HG03103 (cell line): ENCODE measurements at regions not wholly inside any gene's neighbourhood (a gene's known extent, or its start where the extent isn't known, plus 50 kb on each side); places are given as distances from the start of the nearest gene placed in this dataset.

ENCODE experiments used
- ATAC-seq: cut with Tn5 transposase; IDR thresholded peaks from one replicate; pipeline ENCODE4 v1.9.1; 2021; ENCODE audit warnings: low read depth; ENCODE audit not compliant: unreplicated experiment

DNA sequence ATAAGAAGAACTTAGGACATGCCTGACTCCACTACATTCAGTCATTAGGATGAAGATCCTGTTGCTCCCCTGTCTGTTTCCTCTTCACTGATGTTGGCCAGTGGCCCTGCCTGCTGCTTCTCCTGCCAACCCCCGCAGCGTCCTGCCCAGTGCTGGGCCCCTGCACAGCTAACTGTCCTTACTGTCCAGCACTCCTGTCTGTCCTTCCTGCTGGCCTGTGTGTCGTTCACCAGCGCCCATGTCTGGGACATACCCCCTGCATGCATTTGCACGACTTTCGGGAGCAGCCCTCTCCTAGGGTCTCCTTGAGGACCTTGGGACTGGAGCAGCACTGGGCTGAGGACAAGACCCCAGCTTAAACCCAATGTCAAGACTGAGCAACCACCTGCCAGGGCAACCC is 547.6 kb downstream of the BNC2 start:
- ATAC-seq: no peak

DNA sequence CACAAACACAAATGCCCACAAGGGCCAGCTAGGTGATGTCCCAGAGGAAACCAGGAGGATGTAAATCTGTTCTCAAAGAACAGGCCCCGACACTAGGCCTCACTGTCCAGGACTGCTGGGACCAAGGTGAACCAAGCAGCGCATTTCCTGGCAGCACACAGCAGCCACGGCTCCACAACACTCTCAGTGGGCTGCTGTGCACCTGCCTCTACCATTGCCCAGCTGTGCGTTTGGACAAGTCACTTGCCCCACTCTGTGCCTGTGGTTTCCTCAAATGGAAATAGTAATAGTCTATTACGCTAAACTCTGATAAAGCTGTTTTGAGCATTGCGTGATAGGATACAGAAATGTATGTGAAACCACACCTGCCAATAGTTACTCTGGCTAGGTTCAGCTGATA is 544.5 kb downstream of the BNC2 start:
- ATAC-seq: no peak

DNA sequence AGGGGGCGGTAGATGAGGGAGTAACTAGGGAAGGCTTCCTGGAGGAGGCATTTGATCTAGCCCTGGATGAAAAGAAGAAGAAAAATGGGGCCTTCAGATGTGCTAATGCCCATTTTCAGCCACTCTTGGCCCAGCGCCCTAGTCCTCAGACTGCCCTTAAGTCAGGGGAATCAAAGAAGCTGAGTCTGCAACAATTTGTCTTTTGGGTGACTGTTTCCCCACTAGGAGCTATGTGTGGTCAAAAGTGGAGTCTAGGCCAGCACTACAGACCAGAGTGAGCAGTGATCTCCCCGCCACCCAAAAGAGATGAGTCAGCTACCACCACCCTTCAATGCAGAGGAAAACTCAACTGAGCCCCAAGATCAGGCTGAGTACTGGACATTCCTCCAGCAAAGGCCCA is 542.1 kb downstream of the BNC2 start:
- no peak for ATAC-seq

DNA sequence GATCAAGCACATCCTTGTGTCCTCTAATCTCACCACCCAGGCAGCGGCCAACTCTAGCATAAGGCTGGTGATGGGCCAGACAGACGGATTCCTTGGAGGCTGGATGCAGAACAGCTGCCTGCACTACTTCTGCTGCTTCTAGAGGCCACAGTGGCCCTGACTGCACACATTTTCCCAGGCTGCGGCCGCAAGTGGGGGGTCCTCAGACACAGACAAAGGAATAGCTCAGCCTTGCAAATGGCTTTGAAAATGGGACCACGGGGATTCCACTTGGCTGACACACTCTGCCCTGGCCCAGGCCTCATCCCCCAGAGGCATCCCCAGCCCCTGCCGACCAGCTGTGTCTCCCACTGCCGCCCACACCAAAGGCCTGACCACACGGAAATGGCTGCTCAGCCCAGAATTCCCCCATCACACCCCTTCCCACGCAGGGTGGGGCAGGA is 540.8 kb downstream of the BNC2 start:
- ATAC-seq: no peak

DNA sequence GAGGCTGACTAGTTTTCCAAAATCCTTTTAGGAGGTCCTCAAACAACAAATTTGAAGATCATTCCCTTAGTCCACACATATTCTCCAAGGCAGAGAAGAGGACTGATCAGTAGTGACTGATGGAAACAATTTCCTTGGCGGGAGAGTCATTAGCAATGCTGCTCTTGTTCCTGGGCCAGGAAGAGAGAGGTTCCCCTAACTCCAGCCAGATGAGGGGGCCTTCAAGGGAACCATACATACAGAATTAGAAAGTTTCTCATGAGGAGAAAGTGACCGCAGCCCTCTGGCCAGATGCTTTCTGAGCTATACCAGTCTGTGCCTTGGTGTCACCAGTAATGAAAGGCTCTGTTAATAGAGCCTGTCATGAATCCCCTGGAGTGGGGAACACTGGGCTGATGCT is 539.4 kb downstream of the BNC2 start:
- ATAC-seq: no peak

DNA sequence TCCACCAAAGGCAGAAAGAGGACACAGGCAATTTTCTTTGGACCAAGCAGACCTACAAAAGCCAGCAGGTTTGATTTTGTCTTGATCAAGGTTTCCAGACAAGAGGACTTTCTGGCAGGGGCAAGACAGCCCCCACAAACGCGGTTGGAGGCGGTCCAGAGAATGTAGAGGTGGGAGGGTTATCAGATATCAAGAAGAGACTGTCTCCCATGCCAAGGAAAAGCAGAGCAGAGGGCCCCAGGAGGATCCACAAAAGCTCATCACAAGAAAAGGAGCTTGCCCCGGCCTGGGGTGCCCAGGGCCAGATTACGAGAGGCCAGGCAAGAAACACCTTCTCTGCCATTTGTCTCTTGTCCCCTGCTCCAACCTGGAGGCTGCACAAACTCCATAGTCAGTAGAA is 538.9 kb downstream of the BNC2 start:
- ATAC-seq: no peak

DNA sequence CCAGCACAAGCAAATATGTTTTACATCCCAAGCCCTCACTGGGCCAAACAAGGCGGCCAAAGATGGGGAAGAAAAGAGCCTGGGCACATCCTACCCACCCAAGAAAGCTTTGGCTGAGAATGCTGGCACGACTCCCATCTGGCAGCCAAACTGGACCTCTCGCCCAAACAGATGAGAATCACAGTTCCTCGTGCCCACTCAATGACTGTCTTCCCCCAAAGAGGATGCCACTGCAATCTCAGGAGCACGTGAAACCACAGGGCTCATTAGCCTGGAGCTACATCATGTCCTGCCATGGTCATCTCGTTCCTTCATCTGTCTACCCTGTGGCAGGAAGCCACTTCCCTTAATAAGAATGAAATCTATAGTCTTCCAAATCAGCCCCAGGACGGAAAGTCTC is 536.8 kb downstream of the BNC2 start:
- ATAC-seq: no peak

DNA sequence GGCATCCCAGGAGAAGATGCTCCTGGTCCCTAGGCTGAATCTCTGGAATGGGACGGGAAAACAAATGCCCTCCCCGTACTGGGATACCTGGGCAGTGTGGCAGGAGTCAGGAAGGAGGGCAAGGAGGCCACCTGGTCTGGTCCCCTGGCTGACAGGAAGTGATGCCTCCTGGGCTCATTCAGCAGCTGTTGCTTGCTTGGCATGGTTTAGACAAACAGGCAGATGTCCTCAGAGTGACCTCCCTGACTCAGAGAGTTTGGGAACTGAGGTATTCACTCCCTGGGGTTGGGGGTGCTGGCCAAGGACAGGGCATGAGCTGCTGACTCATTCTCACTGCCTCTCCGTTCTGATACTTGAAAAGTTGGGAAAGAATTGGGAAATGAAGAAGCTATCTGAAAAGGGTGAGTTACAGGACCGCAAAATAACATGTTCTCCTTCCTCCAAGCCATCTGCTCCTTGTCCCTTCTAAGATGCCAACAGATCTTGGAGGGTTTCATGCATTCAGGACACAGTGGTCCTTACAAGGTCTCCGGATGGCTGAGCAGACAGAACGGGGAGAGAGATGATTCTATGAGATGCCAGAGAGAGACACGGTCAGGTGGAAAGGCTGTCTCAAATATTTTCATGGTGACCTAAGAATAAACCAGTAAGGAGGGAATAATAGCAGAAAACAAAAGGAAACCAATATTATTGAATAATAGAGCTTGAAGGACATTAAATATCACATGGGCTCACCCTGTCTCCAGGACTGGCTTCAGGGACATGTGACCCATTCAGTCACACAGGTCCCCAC is 534.5 kb downstream of the BNC2 start:
- ATAC-seq: no peak

DNA sequence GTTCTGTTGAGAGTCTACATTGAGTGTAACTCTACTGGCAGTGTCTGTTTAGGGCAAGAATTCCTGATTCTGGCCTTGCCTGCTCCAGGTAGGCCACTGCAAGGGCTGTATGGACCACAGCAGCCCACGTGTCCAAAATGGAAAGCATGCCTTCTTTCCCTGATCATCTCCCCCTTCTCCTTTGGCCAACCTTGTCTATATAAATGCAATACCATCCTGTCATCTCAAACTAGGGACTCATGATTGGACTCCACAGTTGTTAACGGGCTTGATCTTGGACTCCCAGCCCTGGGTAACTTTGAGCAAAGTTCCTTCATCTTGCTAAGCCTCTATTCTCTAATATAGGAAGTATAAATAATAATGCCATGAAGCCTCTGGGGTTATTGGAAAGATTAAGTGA is 533.6 kb downstream of the BNC2 start:
- no peak for ATAC-seq

DNA sequence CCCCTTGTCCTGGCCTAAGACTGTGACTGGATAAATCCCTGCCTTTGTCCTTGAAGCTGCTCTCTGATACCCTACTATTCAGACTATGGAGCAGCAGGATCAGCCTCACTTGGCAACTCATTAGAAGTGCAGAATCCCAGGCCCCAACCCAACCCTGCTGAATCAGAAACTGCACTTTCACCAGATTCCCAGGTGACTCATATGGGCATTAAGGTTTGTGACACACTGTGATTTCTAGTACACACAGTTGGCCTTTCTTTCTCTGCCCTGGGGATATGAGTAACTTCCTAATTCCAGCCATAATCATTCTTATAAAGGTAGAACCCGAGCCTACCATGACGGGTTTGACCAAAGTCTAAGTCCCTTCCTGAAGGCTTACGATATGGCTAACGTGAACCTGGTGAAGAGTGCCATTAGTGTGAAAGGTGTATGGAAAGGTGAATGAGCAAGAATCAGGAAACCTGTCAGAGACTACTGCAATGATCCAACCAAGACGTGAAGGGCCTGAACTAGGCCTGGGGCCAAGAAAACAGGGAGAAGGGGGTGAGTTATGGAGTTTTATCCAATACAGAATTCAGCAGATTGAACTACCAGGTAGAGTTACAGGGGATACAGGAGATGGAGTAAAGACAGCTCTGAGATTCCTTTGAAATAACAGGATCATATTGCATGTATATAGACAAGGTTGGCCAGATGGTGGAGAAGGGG is 533.0 kb downstream of the BNC2 start:
- ATAC-seq: no peak

DNA sequence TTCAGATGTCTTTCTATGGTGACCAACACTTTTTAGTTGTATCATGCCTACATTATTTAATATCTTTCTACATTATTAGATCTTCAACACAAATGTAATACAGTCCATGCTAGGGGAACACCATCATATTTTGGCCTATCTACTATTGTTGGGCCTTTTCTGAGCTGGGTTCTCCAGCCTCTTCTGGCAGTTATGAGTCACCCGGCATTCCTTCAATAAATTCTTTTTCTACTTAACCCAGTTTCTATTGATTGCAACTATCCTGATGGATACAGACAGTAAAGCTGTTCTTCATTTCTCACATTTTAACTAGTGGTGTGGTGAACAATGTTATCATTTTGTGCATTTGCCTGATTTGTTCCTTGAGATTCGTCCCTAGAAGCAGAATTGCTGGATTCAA is 529.3 kb downstream of the BNC2 start:
- ATAC-seq: no peak

DNA sequence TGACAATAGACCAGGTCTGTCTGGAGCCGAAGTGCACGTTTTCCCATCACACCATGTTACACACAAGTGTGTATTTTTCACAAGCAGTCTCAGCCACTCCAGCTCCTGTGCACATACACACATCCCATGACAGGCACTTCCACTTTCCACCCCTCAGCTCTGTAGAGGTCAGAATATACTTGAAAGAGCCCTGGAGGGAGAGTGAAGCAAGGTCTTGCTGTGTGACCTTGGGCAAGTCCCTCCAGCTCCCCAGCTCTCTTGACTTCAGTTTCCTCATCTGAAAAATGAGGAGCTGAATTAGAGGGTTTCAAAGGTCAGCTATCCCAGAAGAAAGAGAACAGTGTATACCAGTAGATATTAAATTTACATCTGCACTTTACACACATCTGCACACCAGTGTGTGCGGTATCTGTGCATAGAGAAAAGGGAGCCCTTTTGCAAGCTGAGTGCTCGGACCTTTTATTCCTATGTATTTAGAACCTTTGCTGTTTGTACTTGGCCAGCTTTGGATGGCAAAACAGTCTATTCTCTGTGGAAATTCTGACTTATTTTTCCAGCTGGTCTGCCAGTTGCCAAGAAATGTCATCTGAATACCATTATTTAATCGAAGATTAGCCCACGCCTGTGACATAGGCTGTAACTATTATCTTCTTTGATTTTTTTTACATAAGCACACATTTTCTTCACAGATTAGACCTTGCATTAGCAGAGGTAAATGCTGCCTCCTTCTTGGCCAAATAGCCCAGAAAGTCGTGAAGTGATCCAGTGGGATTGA is 528.0 kb downstream of the BNC2 start:
- ATAC-seq: no peak

DNA sequence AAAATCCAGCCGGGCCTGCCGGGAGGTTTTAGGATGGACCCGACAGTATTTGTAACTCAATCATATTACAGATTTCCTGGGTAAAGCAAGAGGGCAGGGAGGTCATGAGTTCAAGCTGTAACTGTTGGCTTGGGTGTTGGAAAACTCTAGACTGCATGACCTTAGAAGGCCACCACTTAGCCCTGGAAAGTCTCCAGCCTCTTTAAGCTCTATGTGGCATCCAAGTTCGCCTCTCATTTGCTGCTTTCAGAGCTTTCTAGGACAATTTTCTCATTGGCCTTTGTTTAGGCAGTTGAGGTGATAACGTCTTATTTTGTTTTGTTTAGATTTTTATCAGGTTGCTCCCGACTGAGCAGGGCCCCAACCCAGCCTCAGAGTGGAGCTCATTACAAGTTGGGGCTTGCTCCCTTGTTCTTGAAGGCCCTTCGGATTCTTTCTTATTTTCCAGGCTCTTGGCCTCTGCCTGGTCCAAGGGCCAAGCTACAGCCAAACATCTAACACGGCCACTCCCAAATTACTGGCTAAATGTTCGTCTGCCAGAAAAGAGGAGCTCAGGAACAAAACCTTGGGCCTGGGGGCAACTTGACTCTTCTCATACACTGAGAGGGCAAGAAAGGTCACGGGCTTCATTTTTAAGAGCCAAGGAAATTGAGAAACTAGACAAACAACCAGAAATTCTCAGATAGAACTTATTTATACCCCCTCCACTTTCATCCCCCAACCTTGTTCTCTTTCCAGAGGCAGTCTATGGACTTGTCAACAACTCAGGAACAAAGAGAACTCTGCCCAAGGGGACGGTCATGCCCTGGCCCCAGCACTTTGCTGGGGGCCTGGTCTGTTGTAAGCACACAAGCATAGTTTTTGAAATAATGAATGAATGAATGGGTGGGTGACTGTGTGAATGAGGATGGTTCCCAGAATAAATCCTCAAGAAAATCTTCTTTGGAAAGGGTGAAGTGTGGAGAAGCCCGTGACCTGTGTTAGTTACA is 526.9 kb downstream of the BNC2 start:
- no peak for ATAC-seq

DNA sequence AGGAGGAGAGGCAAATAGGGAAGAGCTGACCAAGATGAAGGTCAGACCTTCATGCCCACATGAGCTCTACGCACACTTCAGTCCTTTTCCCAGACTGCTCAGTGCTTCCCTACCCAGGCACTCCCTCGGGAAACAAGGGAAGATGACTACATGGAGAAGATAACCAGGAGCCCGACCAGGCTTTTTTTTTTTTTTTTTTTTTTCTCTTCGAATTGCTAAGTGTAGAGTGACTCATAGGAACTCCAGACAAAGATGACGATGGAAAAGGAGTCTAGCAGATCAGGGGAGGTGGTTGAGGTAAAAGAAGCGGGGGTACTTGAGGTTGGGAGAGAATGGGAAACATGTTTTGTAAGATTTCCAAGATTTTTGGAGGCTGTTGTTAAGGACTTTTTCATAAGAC is 526.1 kb downstream of the BNC2 start:
- ATAC-seq: no peak

DNA sequence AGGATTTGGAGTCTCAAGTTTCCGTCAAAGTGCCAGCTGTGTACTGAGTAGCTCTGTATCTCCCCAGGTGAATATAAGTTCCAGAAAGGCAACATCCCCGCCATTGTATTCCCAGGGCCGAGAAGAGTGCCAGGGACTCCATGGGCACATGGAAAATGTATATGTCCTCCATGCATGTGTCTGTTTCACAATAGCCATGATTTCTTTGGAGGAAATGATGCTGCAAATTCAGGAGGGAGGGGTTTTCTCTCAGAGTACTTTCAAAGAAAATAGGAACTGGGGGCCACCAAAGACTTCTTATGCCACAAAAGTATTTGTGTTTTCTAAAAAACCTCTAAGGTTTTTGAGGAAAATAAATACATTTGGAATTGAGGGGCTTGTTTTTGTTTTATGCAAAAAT is 524.6 kb downstream of the BNC2 start:
- ATAC-seq: no peak

DNA sequence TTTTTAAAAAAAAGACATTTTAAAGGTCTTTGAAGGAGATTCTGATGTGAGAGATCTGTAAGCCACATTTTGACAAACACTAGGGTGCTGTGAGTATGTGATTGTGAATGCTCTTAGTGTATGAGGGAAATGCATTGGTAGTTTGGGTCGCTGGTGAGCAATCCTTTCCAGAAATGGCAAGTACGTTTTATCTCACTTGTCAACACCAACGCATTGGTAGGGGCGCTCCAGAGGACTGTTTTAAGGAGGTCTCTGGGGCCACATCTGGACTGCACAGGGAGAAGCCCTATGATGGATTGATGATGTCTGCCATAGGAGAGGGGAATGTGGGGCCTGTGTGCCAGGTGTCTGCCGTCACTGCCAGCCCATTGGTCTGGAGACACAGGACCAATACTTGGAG is 522.6 kb downstream of the BNC2 start:
- no peak for ATAC-seq

DNA sequence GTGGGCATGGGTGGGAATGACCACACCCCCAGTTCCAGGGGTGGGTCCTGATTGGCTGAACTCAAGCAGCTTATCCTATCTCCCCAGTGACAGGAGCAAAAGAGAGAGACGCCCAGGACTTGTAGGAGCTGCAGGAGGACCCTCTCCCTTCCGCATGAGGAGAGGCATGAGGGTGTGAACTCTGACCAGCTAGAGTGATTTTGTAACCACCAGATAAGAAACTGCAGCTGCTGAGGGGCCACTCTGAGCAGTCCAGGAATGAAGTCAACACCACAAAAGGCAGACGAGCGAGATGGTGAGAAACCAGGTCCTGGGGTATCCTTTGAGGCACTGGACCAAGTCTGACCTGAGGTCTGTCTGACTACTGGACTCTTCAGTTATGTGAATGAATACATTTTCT is 521.9 kb downstream of the BNC2 start:
- no peak for ATAC-seq

DNA sequence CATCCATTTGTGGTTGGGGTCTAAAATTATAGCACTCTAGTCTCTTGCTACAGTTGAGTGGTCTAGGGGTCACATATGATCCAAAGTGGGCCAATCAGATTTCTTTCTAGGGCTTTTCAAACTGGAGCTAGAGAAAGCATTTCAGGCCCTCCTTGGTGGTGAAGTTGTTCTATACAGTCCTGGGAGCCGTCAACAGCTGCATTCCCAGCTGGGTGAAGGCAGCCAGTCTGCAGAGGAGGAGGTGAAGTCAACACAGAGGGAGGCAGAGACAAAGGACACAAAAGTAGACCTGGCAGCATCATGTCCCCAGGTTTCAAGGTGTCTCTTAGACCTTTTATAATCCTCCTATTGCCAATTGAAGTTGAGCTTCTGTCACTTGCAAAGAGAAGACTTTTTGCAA is 518.2 kb downstream of the BNC2 start:
- no peak for ATAC-seq

DNA sequence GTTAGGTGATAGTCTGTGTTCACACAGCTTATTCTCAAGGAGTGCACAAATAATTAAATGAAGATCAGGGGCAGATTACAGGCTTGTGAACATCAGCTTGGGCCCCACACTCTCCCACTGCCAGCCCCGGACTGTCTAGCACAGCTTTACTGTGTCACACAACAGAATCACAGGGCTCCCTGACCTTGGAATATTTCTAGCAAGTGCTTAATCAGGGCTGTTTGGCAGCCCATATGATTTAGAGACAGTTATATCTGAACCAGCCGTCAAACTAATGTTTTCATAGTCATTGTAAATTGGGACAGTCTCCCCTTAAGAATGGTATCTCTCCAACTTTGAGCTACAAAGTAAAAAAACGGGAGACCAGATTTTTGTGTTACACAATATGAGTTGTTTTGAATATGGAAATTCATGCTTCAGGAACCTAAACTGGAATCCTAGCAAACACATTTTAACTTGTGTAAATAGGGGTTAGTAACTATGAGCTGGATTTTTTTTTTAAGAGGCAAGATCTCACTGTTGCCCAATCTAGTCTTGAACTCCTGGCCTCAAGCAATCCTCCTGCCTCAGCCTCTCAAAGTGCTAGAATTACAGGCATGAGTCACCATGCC is 517.6 kb downstream of the BNC2 start:
- no peak for ATAC-seq

DNA sequence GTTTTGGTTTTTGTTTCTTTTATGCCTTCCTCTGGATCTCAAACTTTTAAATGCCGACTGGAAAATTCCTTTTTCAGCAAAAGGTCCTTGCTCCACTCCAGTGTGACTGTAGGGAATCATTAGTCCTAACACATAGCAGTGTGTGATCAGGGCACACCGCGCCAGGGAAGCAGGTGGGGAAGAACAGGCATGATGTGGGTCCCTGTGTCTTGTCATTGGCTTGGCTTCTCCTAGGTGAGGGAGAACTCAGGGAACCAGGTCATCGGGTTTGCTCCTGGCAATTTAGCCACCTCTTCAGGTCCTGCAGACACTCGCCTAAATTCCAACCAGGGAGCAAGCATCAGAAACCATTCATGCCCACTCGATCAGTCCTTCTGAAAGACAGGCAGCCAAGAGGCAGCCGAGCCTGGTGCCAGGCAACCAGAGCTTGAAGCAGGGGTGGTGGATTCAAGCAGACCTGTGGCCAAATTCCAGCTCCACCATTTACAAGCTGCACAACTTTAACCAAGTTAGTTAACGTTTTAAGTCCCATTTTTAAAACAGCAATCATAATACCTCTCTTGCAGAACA is 514.2 kb downstream of the BNC2 start:
- no peak for ATAC-seq
